Fibroblast of lung (primary cell): ENCODE measurements at regions not wholly inside any gene's neighbourhood (a gene's known extent, or its start where the extent isn't known, plus 50 kb on each side); places are given as distances from the start of the nearest gene placed in this dataset.

Experiments used
- CTCF ChIP-seq, 2 donors: IDR thresholded peaks in 1 of 2; conservative IDR thresholded peaks in 1 of 2; 1 replicate in 1 of 2; 2 replicates in 1 of 2; pipeline ENCODE4 v1.5.1; 2011 to 2012; ENCODE audit warnings: low read length in 2 of 2, control low read depth in 1 of 2, inconsistent platforms in 1 of 2, low read depth in 1 of 2, mild to moderate bottlenecking in 1 of 2
- EZH2 ChIP-seq: IDR thresholded peaks from 2 replicates; pipeline ENCODE4 v1.5.1; 2012; ENCODE audit warnings: low read length, control low read depth, mild to moderate bottlenecking; ENCODE audit errors: missing control alignments

GRCh38 chr13:61684976-61685681, 269.5 kb upstream of the PCDH20 start:
- TF ChIP-seq CTCF (conservative IDR thresholded peaks at IDR 0.05 in 1 of 2, IDR thresholded peaks at IDR 0.05 in 1 of 2; ENCODE audit: low read depth in 1 of 2, low read length in 2 of 2) (no peak), EZH2 (no peak)
